GM12878 (cell line): ENCODE measurements at regions not wholly inside any gene's neighbourhood (a gene's known extent, or its start where the extent isn't known, plus 50 kb on each side); places are given as distances from the start of the nearest gene placed in this dataset.

Experiments
- ATAC-seq: fragments of 200-7000 bp; cut with Tn5 transposase; 3 replicates; pipeline ENCODE4 v1.9.1; 2020; ENCODE audit warnings: mild to moderate bottlenecking, moderate library complexity
- BruUV-seq: library from RNA; stranded (reverse); fragments of 400-500 nt; replicated peaks from 2 replicates; lab custom pipeline; 2021; lab: Mats Ljungman, UMichigan
- CTCF ChIA-PET: fragments of 300-600 bp; sonication (Branson Sonifier 250); formaldehyde crosslinking; extraction: SDS; loops from one replicate; lab custom pipeline; 2021; ENCODE audit warnings: inconsistent platforms; lab: Yijun Ruan, JAX
- POLR2A ChIA-PET: fragments of 350-600 bp; formaldehyde crosslinking; extraction: SDS; loops from one replicate; lab custom pipeline; 2021; ENCODE audit warnings: inconsistent platforms; lab: Charles Lee
- RAD21 ChIA-PET: fragments of 300-600 bp; sonication (Branson Sonifier 250); formaldehyde crosslinking; loops from one replicate; lab custom pipeline; 2023; ENCODE audit warnings: antibody characterized with exemption; ENCODE audit not compliant: unreplicated experiment; lab: Charles Lee
- SMC1A ChIA-PET: fragments of 300-600 bp; sonication (Branson Sonifier 250); formaldehyde crosslinking; loops from one replicate; lab custom pipeline; 2023; ENCODE audit not compliant: unreplicated experiment, uncharacterized antibody; lab: Charles Lee
- DNase-seq: peaks from one replicate; pipeline ENCODE4 v3.0.0-alpha.2; 2011; ENCODE audit warnings: low read depth, low spot score
- FAIRE-seq: peaks from 3 replicates; lab custom pipeline; 2011; peaks lifted over from hg19 to GRCh38; lab: Jason Lieb, UNC
- H2AFZ ChIP-seq: 2 replicates; pipeline ENCODE4 v1.6.0; 2011; ENCODE audit warnings: low read depth, low read length, control low read depth; ENCODE audit not compliant: control insufficient read depth
- H3K27ac ChIP-seq: 2 replicates; pipeline ENCODE4 v1.5.1; 2011; ENCODE audit warnings: control low read depth; ENCODE audit not compliant: control insufficient read depth, insufficient read depth
- H3K27me3 ChIP-seq, 2 experiments: replicated peaks in 1 of 2; 2 replicates each; pipeline versions ENCODE4 v1.6.0 to v1.6.1; 2011; ENCODE audit warnings: low read length in 1 of 2; ENCODE audit not compliant: control insufficient read depth in 2 of 2, insufficient read depth in 2 of 2
- H3K36me3 ChIP-seq, 2 experiments: 2 replicates each; pipeline ENCODE4 v1.5.1; 2011; ENCODE audit warnings: low read length in 1 of 2; ENCODE audit not compliant: control insufficient read depth in 2 of 2, insufficient read depth in 2 of 2
- H3K4me1 ChIP-seq: 2 replicates; pipeline ENCODE4 v1.6.1; 2011; ENCODE audit warnings: mild to moderate bottlenecking, low read length, moderate library complexity, mixed read lengths; ENCODE audit not compliant: control insufficient read depth, insufficient read depth
- H3K4me2 ChIP-seq: 2 replicates; pipeline ENCODE4 v1.6.0; 2011; ENCODE audit warnings: control low read depth; ENCODE audit not compliant: control insufficient read depth, insufficient read depth
- H3K4me3 ChIP-seq: fragments of 200-600 bp; sonication (generic); 2 replicates; pipeline ENCODE4 v1.5.1; 2016
- H3K79me2 ChIP-seq: 2 replicates; pipeline ENCODE4 v1.6.0; 2011; ENCODE audit warnings: low read length; ENCODE audit not compliant: control insufficient read depth, insufficient read depth
- H3K9ac ChIP-seq: 2 replicates; pipeline ENCODE4 v1.8.0; 2011; ENCODE audit warnings: low read length, control low read depth, mixed read lengths; ENCODE audit not compliant: control insufficient read depth, insufficient read depth
- H3K9me3 ChIP-seq: replicated peaks from 3 replicates; pipeline ENCODE4 v1.5.1; 2011; ENCODE audit warnings: mild to moderate bottlenecking, low read length; ENCODE audit not compliant: control insufficient read depth, insufficient read depth
- H4K20me1 ChIP-seq: 2 replicates; pipeline ENCODE4 v1.6.0; 2011; ENCODE audit not compliant: control insufficient read depth, insufficient read depth
- CEBPB ChIP-seq, 2 experiments: fragments of 150-350 bp in 1 of 2; IDR thresholded peaks; 2 replicates each; pipeline ENCODE4 v1.6.1; 2012 to 2014; ENCODE audit warnings: low read depth in 2 of 2, low read length in 2 of 2, borderline replicate concordance in 1 of 2, inconsistent platforms in 1 of 2
- ETV6 ChIP-seq, 2 experiments: fragments of 450-650 bp in 1 of 2; IDR thresholded peaks in 1 of 2; conservative IDR thresholded peaks in 1 of 2; 2 replicates each; pipeline ENCODE4 v1.6.1; 2014; ENCODE audit warnings: antibody characterized with exemption in 1 of 2, borderline replicate concordance in 1 of 2, low read depth in 1 of 2, mild to moderate bottlenecking in 1 of 2, moderate library complexity in 1 of 2
- MEF2A ChIP-seq: IDR thresholded peaks from 2 replicates; pipeline ENCODE4 v1.6.1; 2011; ENCODE audit warnings: low read depth, mild to moderate bottlenecking, low read length, moderate library complexity; ENCODE audit not compliant: insufficient read depth
- MYC ChIP-seq: IDR thresholded peaks from 2 replicates; pipeline ENCODE4 v1.6.1; 2011; ENCODE audit warnings: mild to moderate bottlenecking, low read length, moderate library complexity, inconsistent platforms; ENCODE audit not compliant: insufficient read depth, insufficient replicate concordance, insufficient read length, severe bottlenecking
- NFYA ChIP-seq: IDR thresholded peaks from 2 replicates; pipeline ENCODE4 v1.6.1; 2011; ENCODE audit warnings: low read depth, mild to moderate bottlenecking, low read length, improper control_type of control experiment, borderline replicate concordance
- NR2C2 ChIP-seq: IDR thresholded peaks from 2 replicates; pipeline ENCODE4 v1.6.1; 2011; ENCODE audit warnings: borderline replicate concordance, low read depth; ENCODE audit not compliant: control insufficient read depth, insufficient read length
- NR2F1 ChIP-seq: fragments of 450-650 bp; conservative IDR thresholded peaks from 2 replicates; pipeline ENCODE4 v1.6.1; 2017; ENCODE audit warnings: mild to moderate bottlenecking
- POLR2A ChIP-seq: IDR thresholded peaks from 2 replicates; pipeline ENCODE4 v1.6.1; 2011; ENCODE audit warnings: low read depth, mild to moderate bottlenecking, low read length
- SREBF2 ChIP-seq: IDR thresholded peaks from 2 replicates; pipeline ENCODE4 v1.6.1; 2012; ENCODE audit warnings: mild to moderate bottlenecking, low read length
- STAT1 ChIP-seq: fragments of 450-650 bp; conservative IDR thresholded peaks from 2 replicates; pipeline ENCODE4 v1.6.1; 2014; ENCODE audit warnings: antibody characterized with exemption, mild to moderate bottlenecking
- TARDBP ChIP-seq: IDR thresholded peaks from 2 replicates; pipeline ENCODE4 v1.6.1; 2016; ENCODE audit warnings: borderline replicate concordance
- TCF7 ChIP-seq: IDR thresholded peaks from 2 replicates; pipeline ENCODE4 v1.6.1; 2014; ENCODE audit warnings: antibody characterized with exemption, borderline replicate concordance
- YBX1 ChIP-seq: fragments of 450-650 bp; IDR thresholded peaks from 2 replicates; pipeline ENCODE4 v1.6.1; 2016; ENCODE audit warnings: antibody characterized with exemption
- ZNF622 ChIP-seq: fragments of 450-650 bp; IDR thresholded peaks from 2 replicates; pipeline ENCODE4 v1.6.1; 2017; ENCODE audit warnings: mild to moderate bottlenecking, inconsistent platforms
- WGBS: methylation state at CpG from one replicate; pipeline ENCODE4 v1.1.6; 2016; ENCODE audit warnings: low lambda C conversion rate; ENCODE audit not compliant: insufficient replicate concordance, insufficient coverage; ENCODE audit errors: missing lambda C conversion rate; 5-methylcytosine and 5-hydroxymethylcytosine counted together
- in situ Hi-C: fragments of 300-500 bp; cut with MboI; formaldehyde crosslinking; loops from 9 replicates; pipeline ENCODE4 v1.14.3; 2018; ENCODE audit warnings: mixed read lengths
- intact Hi-C: fragments of 100-400 bp; cut with micrococcal nuclease; formaldehyde crosslinking; loops from one replicate; pipeline ENCODE4 v1.14.2; 2022; ENCODE audit not compliant: unreplicated experiment
- TF ChIP-seq, protein P1 (sequence below): fragments of 450-650 bp; conservative IDR thresholded peaks from 2 replicates; pipeline ENCODE4 v1.6.1; 2017; ENCODE audit warnings: mild to moderate bottlenecking, moderate library complexity
- TF ChIP-seq, protein P2 (sequence below): IDR thresholded peaks from 2 replicates; pipeline ENCODE4 v1.6.1; 2011; ENCODE audit warnings: mild to moderate bottlenecking, low read depth, low read length, moderate library complexity; ENCODE audit not compliant: insufficient replicate concordance

GRCh38 chr9:88242879-88243278 is 104.6 kb upstream of the SPATA31C2 start (continued):
- TF ChIP-seq ETV6 (conservative IDR thresholded peaks at IDR 0.05 in 1 of 2, IDR thresholded peaks at IDR 0.05 in 1 of 2; ENCODE audit: borderline replicate concordance in 1 of 2, low read depth in 1 of 2) = no peak
- no peak for TF ChIP-seq CEBPB (IDR thresholded peaks at IDR 0.05; ENCODE audit: borderline replicate concordance in 1 of 2, low read depth in 2 of 2, low read length in 2 of 2)
- TF ChIP-seq MYC = no peak
- TF ChIP-seq POLR2A = no peak
- TF ChIP-seq, protein P1, sequence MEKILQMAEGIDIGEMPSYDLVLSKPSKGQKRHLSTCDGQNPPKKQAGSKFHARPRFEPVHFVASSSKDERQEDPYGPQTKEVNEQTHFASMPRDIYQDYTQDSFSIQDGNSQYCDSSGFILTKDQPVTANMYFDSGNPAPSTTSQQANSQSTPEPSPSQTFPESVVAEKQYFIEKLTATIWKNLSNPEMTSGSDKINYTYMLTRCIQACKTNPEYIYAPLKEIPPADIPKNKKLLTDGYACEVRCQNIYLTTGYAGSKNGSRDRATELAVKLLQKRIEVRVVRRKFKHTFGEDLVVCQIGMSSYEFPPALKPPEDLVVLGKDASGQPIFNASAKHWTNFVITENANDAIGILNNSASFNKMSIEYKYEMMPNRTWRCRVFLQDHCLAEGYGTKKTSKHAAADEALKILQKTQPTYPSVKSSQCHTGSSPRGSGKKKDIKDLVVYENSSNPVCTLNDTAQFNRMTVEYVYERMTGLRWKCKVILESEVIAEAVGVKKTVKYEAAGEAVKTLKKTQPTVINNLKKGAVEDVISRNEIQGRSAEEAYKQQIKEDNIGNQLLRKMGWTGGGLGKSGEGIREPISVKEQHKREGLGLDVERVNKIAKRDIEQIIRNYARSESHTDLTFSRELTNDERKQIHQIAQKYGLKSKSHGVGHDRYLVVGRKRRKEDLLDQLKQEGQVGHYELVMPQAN = no peak
- TF ChIP-seq STAT1 = no peak
- TF ChIP-seq, protein P2, sequence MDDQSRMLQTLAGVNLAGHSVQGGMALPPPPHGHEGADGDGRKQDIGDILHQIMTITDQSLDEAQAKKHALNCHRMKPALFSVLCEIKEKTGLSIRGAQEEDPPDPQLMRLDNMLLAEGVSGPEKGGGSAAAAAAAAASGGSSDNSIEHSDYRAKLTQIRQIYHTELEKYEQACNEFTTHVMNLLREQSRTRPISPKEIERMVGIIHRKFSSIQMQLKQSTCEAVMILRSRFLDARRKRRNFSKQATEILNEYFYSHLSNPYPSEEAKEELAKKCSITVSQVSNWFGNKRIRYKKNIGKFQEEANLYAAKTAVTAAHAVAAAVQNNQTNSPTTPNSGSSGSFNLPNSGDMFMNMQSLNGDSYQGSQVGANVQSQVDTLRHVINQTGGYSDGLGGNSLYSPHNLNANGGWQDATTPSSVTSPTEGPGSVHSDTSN = no peak
- TF ChIP-seq NR2C2 = no peak

- Histone ChIP-seq H3K79me2 (no peaks in the 10 kb centered on the region), H3K27ac (no peak overlapping the region), H2AFZ (no peak overlapping the region), H3K9ac (no peak overlapping the region), H3K36me3 (no peaks in the 10 kb centered on the region), H3K9me3 (no peaks in the 10 kb centered on the region), H3K4me1 (no peaks in the 10 kb centered on the region), H3K27me3 (no peaks in the 10 kb centered on the region), H4K20me1 (no peaks in the 10 kb centered on the region), H3K4me2 (no peak overlapping the region), H3K4me3 (no peak overlapping the region)
- in situ Hi-C loops = no loop called here
- BruUV-seq = no TSS peak
- ChIA-PET CTCF (no interaction called here), RAD21 (no interaction called here), SMC1A (no interaction called here), POLR2A (no interaction called here)
- ATAC-seq (no peak), FAIRE-seq (no peak), DNase-seq (no peak)
- intact Hi-C loops = no loop called here
- WGBS = 41% methylated on average over 11 of the region's 11 CpGs
- TF ChIP-seq TARDBP = no peak
- TF ChIP-seq ZNF622 = no peak
- TF ChIP-seq YBX1 = no peak
- TF ChIP-seq MEF2A = no peak
- TF ChIP-seq NR2C2 = no peak
- no peak for TF ChIP-seq SREBF2
- TF ChIP-seq NFYA = no peak
- no peak for TF ChIP-seq TCF7
- TF ChIP-seq NR2F1 = 0 out of 2 replicates have a peak, but pooled peaks have one; percentile 15
These were observed 99.8 kb upstream of the SPATA31C2 start for GRCh38 chr9:88237991-88238571.
